IPS-18a (cell line): ENCODE measurements at regions not wholly inside any gene's neighbourhood (a gene's known extent, or its start where the extent isn't known, plus 50 kb on each side); places are given as distances from the start of the nearest gene placed in this dataset.
"Not testable (repeated sequence)": the region's sequence is repeated elsewhere in the genome, so short reads cannot be mapped to it uniquely, and the experiment has no call there.

Experiments used
- H3K27ac ChIP-seq: one replicate; pipeline ENCODE4 v1.5.1; 2013; ENCODE audit warnings: low read length
- H3K27me3 ChIP-seq: one replicate; pipeline ENCODE4 v1.6.1; 2013; ENCODE audit warnings: mild to moderate bottlenecking, low read length; ENCODE audit not compliant: control insufficient read depth, insufficient read depth
- H3K36me3 ChIP-seq: one replicate; pipeline ENCODE4 v1.6.1; 2013; ENCODE audit warnings: low read depth, low read length; ENCODE audit not compliant: control insufficient read depth
- H3K4me1 ChIP-seq: one replicate; pipeline ENCODE4 v1.6.1; 2013; ENCODE audit warnings: low read depth, low read length; ENCODE audit not compliant: control insufficient read depth
- H3K4me3 ChIP-seq: one replicate; pipeline ENCODE4 v1.5.1; 2013; ENCODE audit warnings: low read length
- H3K9ac ChIP-seq: one replicate; pipeline ENCODE4 v1.6.1; 2013; ENCODE audit warnings: mild to moderate bottlenecking, low read length, moderate library complexity
- H3K9me3 ChIP-seq: one replicate; pipeline ENCODE4 v1.6.1; 2013; ENCODE audit warnings: low read depth, low read length; ENCODE audit not compliant: control insufficient read depth

- not testable (repeated sequence) for H3K27me3 ChIP-seq, H3K9ac ChIP-seq, H3K4me3 ChIP-seq, H3K36me3 ChIP-seq, H3K4me1 ChIP-seq, H3K9me3 ChIP-seq, H3K27ac ChIP-seq
Measured at GRCh38 chr19:34871911-34872310, 54.8 kb upstream of the ZNF30 start.

GRCh38 chr19:34867631-34868030 lies 59.1 kb upstream of the ZNF30 start:
- no peak overlapping the region for H3K9ac ChIP-seq
- no peaks in the 10 kb centered on the region for H3K27me3 ChIP-seq
- no peak overlapping the region for H3K4me3 ChIP-seq
- no peaks in the 10 kb centered on the region for H3K4me1 ChIP-seq
- H3K27ac ChIP-seq = no peak overlapping the region
- H3K9me3 ChIP-seq = no peaks in the 10 kb centered on the region
- H3K36me3 ChIP-seq = no peaks in the 10 kb centered on the region

GRCh38 chr19:34865225-34865624 lies 61.5 kb upstream of the ZNF30 start:
- not testable (repeated sequence) for H3K27ac ChIP-seq, H3K36me3 ChIP-seq, H3K4me3 ChIP-seq, H3K27me3 ChIP-seq, H3K9ac ChIP-seq, H3K4me1 ChIP-seq, H3K9me3 ChIP-seq

GRCh38 chr19:34859823-34860736 lies 66.6 kb upstream of the ZNF30 start:
- peak overlapping the region; percentile 58 for H3K9ac ChIP-seq
- H3K27me3 ChIP-seq, H3K27ac ChIP-seq, H3K9me3 ChIP-seq, H3K36me3 ChIP-seq, H3K4me1 ChIP-seq: not testable (repeated sequence)
- H3K4me3 ChIP-seq = peak overlapping the region; percentile 58

- H3K4me1 ChIP-seq, H3K27me3 ChIP-seq, H3K9me3 ChIP-seq, H3K36me3 ChIP-seq, H3K27ac ChIP-seq, H3K9ac ChIP-seq: not testable (repeated sequence)
- peak overlapping the region; percentile 58 for H3K4me3 ChIP-seq
Measured at GRCh38 chr19:34859325-34859724, 67.4 kb upstream of the ZNF30 start.

GRCh38 chr19:34856052-34856451 lies 70.7 kb upstream of the ZNF30 start:
- no peaks in the 10 kb centered on the region for H3K4me1 ChIP-seq
- no peak overlapping the region for H3K4me3 ChIP-seq
- no peaks in the 10 kb centered on the region for H3K27me3 ChIP-seq
- no peak overlapping the region for H3K27ac ChIP-seq
- no peaks in the 10 kb centered on the region for H3K36me3 ChIP-seq
- no peak overlapping the region for H3K9ac ChIP-seq
- no peaks in the 10 kb centered on the region for H3K9me3 ChIP-seq

GRCh38 chr19:34853369-34853768 lies 73.3 kb upstream of the ZNF30 start:
- Histone ChIP-seq H3K27me3 (no peaks in the 10 kb centered on the region), H3K4me1 (no peaks in the 10 kb centered on the region), H3K9ac (no peak overlapping the region), H3K27ac (no peak overlapping the region), H3K4me3 (no peak overlapping the region), H3K9me3 (no peaks in the 10 kb centered on the region), H3K36me3 (no peaks in the 10 kb centered on the region)

GRCh38 chr19:34852669-34853068 lies 74.0 kb upstream of the ZNF30 start:
- no peak overlapping the region for H3K4me3 ChIP-seq
- no peaks in the 10 kb centered on the region for H3K27me3 ChIP-seq
- no peaks in the 10 kb centered on the region for H3K4me1 ChIP-seq
- H3K9me3 ChIP-seq = no peaks in the 10 kb centered on the region
- no peak overlapping the region for H3K27ac ChIP-seq
- H3K9ac ChIP-seq = no peak overlapping the region
- no peaks in the 10 kb centered on the region for H3K36me3 ChIP-seq

GRCh38 chr19:34851277-34851804 lies 75.4 kb upstream of the ZNF30 start:
- Histone ChIP-seq H3K4me1 (no peaks in the 10 kb centered on the region), H3K9me3 (no peaks in the 10 kb centered on the region), H3K9ac (no peak overlapping the region), H3K27ac (no peak overlapping the region), H3K4me3 (no peak overlapping the region), H3K36me3 (no peaks in the 10 kb centered on the region), H3K27me3 (no peaks in the 10 kb centered on the region)

- Histone ChIP-seq H3K27me3 (no peaks in the 10 kb centered on the region), H3K4me3 (no peak overlapping the region), H3K36me3 (no peaks in the 10 kb centered on the region), H3K27ac (no peak overlapping the region), H3K9ac (no peak overlapping the region), H3K9me3 (no peaks in the 10 kb centered on the region), H3K4me1 (no peaks in the 10 kb centered on the region)
Measured at GRCh38 chr19:34847393-34847792, 74.4 kb upstream of the ZNF599 start.

- H3K4me3 ChIP-seq = no peak overlapping the region
- peaks cover 7% of the 10 kb centered on the region for H3K4me1 ChIP-seq
- no peaks in the 10 kb centered on the region for H3K9me3 ChIP-seq
- H3K36me3 ChIP-seq = no peaks in the 10 kb centered on the region
- no peak overlapping the region for H3K9ac ChIP-seq
- no peak overlapping the region for H3K27ac ChIP-seq
- no peaks in the 10 kb centered on the region for H3K27me3 ChIP-seq
Measured at GRCh38 chr19:34844277-34844676, 71.3 kb upstream of the ZNF599 start.

GRCh38 chr19:34841780-34842179 lies 68.8 kb upstream of the ZNF599 start:
- no peaks in the 10 kb centered on the region for H3K36me3 ChIP-seq
- no peaks in the 10 kb centered on the region for H3K9me3 ChIP-seq
- H3K27me3 ChIP-seq = peaks cover 4% of the 10 kb centered on the region
- H3K9ac ChIP-seq = no peak overlapping the region
- H3K4me1 ChIP-seq = peaks cover 7% of the 10 kb centered on the region
- no peak overlapping the region for H3K27ac ChIP-seq
- no peak overlapping the region for H3K4me3 ChIP-seq
